ENCODE measurements at regions not wholly inside any gene's neighbourhood (a gene's known extent, or its start where the extent isn't known, plus 50 kb on each side); places are given as distances from the start of the nearest gene placed in this dataset.

- DNase-seq (ENCODE audit: low read depth in 2 of 3, low spot score in 2 of 3) = no peak
Observed at GRCh38 chr14:85306024-85306423, 223.9 kb upstream of the FLRT2 start.

DNA sequence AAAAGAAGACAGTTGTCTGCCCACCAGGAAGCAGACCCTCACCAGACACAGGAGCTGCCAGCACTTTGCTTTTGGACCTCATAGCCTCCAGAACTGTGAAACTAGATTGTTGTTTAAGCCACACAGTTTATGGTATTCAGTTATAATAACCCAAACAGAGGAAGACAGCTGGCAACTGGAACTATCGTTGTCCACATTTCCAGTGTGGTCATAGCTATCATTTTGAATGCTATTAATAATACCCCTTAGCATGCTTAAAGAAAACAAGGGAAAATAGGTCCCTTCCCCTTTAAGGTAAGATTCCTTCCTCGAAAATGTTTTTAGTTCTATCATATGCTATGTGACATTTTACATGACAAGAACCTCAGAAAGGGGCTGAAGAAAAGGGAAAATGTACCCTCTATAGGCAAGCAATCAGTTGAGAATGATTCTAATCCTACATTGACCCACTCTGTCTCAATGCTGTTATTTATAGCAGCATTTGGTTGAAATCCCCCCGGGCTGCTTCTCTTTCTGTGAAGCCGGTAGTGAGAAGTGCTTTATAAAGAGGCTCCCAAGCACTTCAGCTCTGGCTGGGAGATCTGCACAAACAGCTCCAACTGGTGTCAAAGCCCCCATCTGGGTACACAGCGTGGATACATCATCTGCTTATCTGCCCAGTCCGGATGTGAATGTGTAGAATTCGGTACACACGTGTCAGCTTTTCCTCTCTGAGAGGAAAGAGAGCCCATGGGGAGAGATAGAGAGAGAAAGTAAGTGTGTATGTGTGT, 221.2 kb upstream of the FLRT2 start:
- no peak for DNase-seq (ENCODE audit: low read depth in 2 of 3, low spot score in 2 of 3)

- no peak for DNase-seq (ENCODE audit: low read depth in 2 of 3, low spot score in 2 of 3)
Observed at GRCh38 chr14:85310491-85311272, 219.3 kb upstream of the FLRT2 start.

DNA sequence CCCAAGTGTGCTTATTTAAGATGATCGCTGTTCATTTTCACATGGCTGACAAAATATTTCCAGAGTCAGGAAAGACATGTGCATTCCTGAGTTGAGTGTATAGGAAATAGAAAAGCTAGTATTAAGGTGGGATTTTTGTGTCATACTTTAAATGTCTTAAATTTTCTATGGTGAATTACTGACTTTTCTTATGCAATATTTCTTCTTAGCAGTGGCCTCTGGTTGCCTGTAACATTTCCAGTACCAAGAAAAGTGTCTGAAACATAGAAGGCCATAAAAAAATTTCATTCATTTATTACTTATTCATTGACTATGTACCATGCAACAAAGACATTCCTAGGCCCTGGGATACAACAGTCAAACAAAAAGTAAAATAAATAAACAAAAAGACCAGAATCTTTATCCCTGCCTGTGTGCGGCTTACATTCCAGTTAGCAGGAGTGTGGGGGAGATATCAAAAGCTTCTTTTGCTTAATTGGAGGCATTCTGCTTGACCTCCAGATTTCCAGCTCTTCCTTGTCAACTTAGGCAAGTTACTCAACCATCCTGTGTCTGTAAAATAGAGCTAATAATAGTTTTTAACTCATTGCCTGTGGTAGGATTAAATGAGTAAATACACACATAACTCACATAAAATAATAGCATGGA, 216.3 kb upstream of the FLRT2 start:
- DNase-seq (ENCODE audit: low read depth in 2 of 3, low spot score in 2 of 3) = no peak

- DNase-seq (ENCODE audit: low read depth in 2 of 3, low spot score in 2 of 3) = no peak
Observed at GRCh38 chr14:85315290-85315689, 214.7 kb upstream of the FLRT2 start.

DNA sequence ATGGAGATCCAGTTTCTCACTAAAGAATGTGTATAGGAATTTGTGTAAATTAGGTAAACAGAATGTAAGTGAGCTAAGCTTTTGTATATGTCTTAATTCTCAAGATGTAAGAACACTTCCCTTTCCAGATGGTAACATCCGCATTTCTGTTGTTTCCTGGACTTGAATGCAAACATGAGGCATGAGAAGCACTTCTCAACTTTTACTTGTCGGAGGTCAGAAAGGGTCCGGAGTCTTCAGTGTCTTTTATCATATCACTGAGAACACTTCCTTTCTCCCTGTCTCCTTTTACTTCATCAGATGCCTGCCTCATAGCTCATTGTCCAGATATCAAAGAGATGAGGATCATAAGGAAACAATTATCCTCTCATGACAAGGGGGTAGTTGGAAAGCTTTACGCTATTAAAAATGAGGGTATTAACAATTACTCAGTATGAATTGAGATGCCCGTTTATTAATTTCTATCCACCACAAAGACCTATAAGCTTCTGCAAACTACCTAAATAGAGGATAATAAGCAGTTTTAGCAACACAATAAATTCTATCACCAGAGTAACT, 214.1 kb upstream of the FLRT2 start:
- no peak for DNase-seq (ENCODE audit: low read depth in 2 of 3, low spot score in 2 of 3)

- DNase-seq (ENCODE audit: low read depth in 2 of 3, low spot score in 2 of 3) = no peak
Observed at GRCh38 chr14:85316701-85317410, 213.1 kb upstream of the FLRT2 start.

DNA sequence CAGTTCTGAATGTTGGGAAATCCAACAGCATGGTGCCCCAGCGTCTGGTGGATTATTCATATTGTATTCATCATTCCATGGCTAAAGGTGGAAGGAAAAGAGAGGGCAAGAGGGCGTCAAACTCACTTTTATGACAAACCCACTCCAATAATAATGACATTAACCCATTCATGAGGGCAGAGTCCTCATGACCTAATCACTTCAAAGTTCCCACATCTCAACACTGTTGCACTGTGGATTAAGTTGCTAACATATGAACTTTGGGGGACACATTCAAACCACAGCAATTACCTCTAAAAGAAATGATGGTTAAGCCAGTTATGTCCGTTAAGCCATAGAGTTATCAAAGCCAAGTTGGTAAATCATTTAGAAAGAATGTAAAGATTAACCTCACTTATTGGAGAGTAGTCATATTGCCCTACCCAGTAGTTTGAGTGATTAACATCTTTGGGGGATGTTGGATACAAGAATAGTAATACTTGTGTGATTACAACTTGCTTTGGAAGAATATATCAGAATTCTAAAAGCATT, 212.4 kb upstream of the FLRT2 start:
- no peak for DNase-seq (ENCODE audit: low read depth in 2 of 3, low spot score in 2 of 3)

DNA sequence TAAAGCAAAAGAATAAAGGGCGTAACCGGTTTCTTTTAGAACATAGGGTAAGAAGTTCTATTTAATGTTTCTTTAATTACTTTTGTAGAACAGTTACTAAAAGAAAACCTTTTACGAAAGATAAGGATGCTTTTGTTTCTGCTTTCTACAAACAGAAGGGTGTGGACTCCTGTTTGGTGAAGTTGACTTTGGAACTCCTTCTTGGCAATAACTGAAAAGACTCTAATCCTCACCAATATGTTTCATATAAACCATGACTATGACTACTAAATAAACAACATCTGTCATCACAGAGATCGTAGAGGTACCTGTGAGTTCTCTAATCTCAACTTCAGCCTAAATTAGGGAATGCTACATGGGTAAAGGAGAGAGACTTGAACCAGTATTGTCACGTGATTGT, 210.8 kb upstream of the FLRT2 start:
- no peak for DNase-seq (ENCODE audit: low read depth in 2 of 3, low spot score in 2 of 3)

GRCh38 chr14:85319998-85320630, 209.8 kb upstream of the FLRT2 start:
- DNase-seq (ENCODE audit: low read depth in 2 of 3, low spot score in 2 of 3) = no peak

DNA sequence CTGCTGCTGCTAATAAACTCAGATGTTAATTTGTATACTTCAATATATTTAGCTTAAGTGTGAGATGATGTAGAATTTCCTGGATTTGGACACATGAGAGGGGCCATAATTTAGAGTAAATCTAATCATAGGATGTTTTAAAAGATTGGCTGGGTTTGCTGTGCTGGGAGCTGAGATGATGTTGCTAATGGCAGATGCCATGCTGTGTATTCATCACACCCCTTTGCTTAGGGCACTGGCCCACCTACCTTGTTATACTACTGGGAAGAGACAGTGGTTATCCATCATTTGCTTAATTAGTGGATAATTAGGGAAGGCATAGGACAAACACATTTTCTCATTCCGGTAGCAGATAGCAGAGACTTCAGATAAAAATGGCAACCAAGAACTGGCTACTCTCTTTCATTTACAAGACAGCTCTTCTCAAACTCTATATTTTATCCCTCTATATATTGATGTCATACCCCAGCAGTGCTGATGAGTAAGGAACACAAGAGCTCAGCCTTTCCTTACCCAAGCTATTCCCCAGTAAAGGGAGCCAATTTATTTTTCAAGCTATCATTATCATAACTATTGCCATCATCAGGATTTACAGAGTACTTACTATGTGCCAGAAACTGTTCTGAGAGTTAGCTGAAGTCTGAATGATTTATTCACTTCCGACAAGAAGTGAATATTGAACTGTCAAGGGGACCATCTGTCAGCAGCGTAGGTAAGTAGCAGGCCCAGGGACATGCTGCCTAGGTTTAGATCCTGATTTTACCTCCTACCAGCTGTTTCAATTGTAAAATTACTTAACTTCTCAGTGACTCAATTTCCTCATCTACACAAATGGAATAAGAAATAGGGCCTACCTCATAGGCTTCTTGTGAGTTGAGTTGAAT, 204.6 kb upstream of the FLRT2 start:
- DNase-seq (ENCODE audit: low read depth in 2 of 3, low spot score in 2 of 3) = no peak

GRCh38 chr14:85332401-85332800, 197.5 kb upstream of the FLRT2 start:
- DNase-seq (ENCODE audit: low read depth in 2 of 3, low spot score in 2 of 3) = no peak

- no peak for DNase-seq (ENCODE audit: low read depth in 2 of 3, low spot score in 2 of 3)
Observed at GRCh38 chr14:85333313-85333712, 196.6 kb upstream of the FLRT2 start.

- no peak for DNase-seq (ENCODE audit: low read depth in 2 of 3, low spot score in 2 of 3)
Observed at GRCh38 chr14:85333841-85334240, 196.1 kb upstream of the FLRT2 start.

DNA sequence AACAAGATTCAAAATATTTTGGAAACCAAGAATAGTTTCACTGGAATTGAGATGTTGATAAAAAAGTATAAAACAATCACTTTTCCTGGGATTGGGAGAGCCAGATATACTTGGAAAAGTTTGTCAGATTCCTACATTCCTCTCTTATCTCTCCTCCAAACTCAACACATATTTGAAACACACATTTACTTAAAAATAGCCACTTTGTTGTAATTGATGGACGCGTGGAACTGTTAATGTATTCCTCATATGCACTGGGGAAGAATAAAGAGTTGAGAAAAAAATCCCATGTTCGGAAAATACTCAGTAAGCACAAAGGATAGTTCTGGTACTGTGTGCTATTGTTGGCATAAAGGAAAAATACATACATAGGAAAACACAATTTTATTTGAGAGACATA, 195.6 kb upstream of the FLRT2 start:
- no peak for DNase-seq (ENCODE audit: low read depth in 2 of 3, low spot score in 2 of 3)

DNA sequence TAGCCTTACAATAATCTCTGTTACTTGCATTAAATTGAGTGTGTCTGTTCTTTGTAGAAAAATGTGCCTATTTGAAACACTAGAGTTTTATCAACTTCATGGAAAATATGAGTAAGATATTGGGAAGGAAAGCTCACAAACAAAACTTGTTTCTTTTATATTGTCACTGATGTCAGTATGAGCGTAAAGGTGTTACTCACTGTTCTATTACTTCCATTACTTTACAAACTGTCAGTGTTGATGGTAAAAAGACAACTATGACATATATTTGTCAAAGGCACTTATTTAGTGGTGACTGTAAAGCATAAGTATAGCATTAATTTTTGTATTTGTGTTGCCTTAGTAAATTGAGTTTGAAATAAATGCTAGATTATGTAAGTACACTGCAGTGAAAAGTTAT, 193.7 kb upstream of the FLRT2 start:
- no peak for DNase-seq (ENCODE audit: low read depth in 2 of 3, low spot score in 2 of 3)

DNA sequence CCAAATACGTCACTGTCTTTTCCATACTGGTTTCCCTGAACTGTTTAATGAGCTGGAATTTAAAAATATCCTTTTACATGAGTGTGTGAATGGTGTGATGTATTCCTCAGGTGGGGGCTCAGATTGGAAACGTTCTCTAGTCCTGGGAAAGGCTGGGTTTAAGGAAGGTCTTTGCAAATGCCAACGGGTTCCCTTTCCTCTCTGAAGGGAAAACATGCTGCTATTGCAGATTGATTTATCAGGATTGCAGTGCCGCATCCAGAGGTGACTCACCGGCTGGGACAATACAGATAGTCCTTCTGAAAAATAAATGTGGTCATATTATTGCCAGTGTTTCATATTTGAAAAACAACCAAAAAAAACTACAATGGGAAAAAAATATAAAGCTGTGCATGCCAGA, 193.1 kb upstream of the FLRT2 start:
- no peak for DNase-seq (ENCODE audit: low read depth in 2 of 3, low spot score in 2 of 3)

- no peak for DNase-seq (ENCODE audit: low read depth in 2 of 3, low spot score in 2 of 3)
Observed at GRCh38 chr14:85338895-85339294, 191.0 kb upstream of the FLRT2 start.

GRCh38 chr14:85342858-85343607, 186.9 kb upstream of the FLRT2 start:
- DNase-seq (ENCODE audit: low read depth in 2 of 3, low spot score in 2 of 3) = no peak

All from activated CD8-positive, alpha-beta memory T cell treated with anti-CD3 and anti-CD28 coated beads for 48 hours (primary cell).